GM18951 (cell line): ENCODE measurements at regions not wholly inside any gene's neighbourhood (a gene's known extent, or its start where the extent isn't known, plus 50 kb on each side); places are given as distances from the start of the nearest gene placed in this dataset.
"Not testable (repeated sequence)": the region's sequence is repeated elsewhere in the genome, so short reads cannot be mapped to it uniquely, and the experiment has no call there.

Experiments used
- POLR2A ChIP-seq: IDR thresholded peaks from 4 replicates; pipeline ENCODE4 v1.6.1; 2011; ENCODE audit warnings: mild to moderate bottlenecking; ENCODE audit not compliant: insufficient read length, insufficient read depth; ENCODE audit errors: extremely low read depth
- in situ Hi-C: fragments of 300-500 bp; cut with MboI; formaldehyde crosslinking; loops from one replicate; pipeline ENCODE4 v1.12.0; 2022; ENCODE audit warnings: low sequenced_read_pairs, mixed read lengths, inconsistent platforms; ENCODE audit not compliant: unreplicated experiment

GRCh38 chr5:130808691-130809090 is 356.4 kb downstream of the HINT1 start:
- no peak for TF ChIP-seq POLR2A
- in situ Hi-C loops: no loop called here

GRCh38 chr5:130805648-130806047 is 359.4 kb downstream of the HINT1 start:
- no peak for TF ChIP-seq POLR2A
- in situ Hi-C loops: no loop called here

- in situ Hi-C loops: no loop called here
- TF ChIP-seq POLR2A: no peak
Measured at GRCh38 chr5:130805036-130805435, 360.0 kb downstream of the HINT1 start.

GRCh38 chr5:130801963-130802362 is 363.1 kb downstream of the HINT1 start:
- in situ Hi-C loops: no loop called here
- no peak for TF ChIP-seq POLR2A

DNA sequence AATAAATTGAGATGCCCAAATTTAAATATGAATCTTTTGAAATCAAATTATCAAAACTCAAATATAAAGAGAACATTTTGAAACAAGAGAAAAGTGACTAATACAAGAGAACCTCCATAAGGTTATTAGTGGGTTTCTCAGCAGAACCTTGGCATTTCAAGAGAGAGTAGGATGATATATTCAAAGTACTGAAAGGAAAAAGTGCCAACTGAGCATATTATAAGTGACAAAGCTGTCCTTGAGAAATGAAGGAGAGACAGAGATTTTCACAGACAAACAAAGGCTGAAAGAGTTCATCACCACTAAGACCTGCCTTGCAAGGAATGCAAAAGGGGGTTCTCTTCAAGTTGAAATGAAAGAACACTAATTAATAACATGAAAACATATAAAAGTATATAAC is 366.0 kb downstream of the HINT1 start:
- in situ Hi-C loops: no loop called here

GRCh38 chr5:130797303-130797702 is 367.8 kb downstream of the HINT1 start:
- in situ Hi-C loops: no loop called here
- no peak for TF ChIP-seq POLR2A

More for the DNA sequence above, 366.0 kb downstream of the HINT1 start:
- no peak for TF ChIP-seq POLR2A

DNA sequence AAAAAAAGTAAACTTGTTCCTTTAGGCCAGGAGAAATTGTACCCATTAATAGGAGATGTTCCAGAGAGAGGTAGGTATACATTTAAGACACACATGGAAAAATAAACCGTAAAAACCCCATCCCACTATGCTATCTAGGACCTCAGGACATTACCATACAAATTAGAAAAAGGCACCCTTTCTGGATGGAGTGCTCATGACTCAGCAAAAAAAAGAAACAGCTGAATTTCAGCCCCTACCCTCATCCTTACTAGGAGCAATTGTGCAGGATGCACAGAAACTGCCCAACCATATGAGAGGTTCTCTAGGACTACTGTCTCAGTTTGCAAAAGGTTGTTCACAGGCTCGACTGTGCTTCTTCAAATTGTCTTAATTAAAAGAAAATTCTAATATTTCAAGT is 368.2 kb downstream of the HINT1 start:
- in situ Hi-C loops: no loop called here

GRCh38 chr5:130796032-130796431 is 369.0 kb downstream of the HINT1 start:
- in situ Hi-C loops: no loop called here
- TF ChIP-seq POLR2A: no peak

More for the DNA sequence above, 368.2 kb downstream of the HINT1 start:
- no peak for TF ChIP-seq POLR2A

DNA sequence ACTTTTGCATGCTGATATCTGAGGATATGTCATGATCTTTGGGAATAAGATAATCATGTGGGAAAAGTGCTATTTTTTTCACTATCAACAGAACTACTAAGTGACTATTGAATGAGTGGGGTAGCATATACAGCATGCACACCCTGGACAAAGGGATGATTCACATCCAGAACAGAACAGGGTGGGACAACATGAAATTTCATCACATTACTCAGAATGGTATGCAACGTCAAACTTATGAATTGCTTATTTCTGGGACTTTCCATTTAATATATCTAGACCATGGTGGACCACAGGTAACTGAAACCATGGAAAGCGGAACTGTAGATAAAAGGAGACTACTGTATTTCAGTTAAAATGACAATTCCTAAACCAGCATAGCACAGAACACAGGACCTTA is 370.0 kb downstream of the HINT1 start:
- in situ Hi-C loops: no loop called here
- TF ChIP-seq POLR2A: no peak

DNA sequence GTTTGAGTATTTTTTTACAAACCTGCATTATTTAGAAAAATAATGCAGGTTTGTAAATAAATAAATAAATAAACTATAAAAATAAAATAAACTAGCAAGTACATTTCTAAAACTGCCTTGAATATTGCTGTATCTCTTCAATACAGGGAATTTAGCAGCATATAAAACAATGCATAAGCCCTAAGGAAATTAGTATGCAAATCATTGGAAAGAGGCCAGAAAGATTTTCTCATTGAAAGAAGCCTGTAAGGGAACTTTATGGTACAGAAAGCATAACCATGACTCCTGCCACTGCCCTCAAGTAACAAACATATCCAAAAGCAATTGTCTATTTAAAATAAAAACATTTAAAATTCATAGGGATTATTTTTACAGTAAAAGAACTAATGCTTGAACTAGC is 387.3 kb downstream of the HINT1 start:
- in situ Hi-C loops: no loop called here
- no peak for TF ChIP-seq POLR2A

- in situ Hi-C loops: no loop called here
- TF ChIP-seq POLR2A: no peak
Measured at GRCh38 chr5:130773813-130774212, 391.2 kb downstream of the HINT1 start.

DNA sequence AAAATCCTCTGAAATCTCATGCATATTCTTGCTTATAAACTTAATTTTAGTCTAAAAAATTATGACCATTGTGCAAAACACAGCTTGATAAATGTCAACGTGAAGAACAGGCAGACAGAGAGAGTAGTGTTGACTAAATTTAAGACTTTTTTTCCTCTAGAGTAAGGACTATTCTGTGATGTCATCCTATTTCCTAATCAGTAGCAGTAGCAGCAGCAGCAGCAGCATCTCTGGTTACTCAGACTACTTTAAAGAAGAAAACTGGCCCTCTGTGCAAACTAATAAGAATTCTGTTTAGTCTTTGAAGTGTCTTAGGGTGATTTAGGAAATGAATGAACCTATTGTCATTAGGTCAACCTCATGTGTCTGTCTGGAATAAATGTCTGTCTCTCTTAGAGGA is 403.0 kb downstream of the HINT1 start:
- in situ Hi-C loops: no loop called here
- no peak for TF ChIP-seq POLR2A

- in situ Hi-C loops: no loop called here
- TF ChIP-seq POLR2A: no peak
Measured at GRCh38 chr5:130759061-130759460, 406.0 kb downstream of the HINT1 start.

DNA sequence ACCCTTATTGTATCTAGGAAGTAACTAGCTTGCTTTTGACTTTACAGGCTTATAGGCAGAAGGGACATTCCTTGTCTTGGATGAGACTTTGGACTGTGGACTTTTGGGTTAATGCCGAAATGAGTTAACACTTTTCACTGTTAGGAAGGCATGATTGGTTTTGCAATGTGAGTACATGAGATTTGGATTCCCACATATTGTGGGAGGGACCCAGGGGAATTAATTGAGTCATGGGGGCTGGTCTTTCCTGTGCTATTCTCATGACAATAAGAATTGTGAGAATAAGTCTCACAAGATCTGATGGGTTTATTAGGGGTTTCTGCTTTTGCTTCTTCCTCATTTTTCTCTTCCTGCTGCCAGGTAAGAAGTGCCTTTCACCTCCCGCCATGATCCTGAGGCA is 417.5 kb downstream of the HINT1 start:
- no peak for TF ChIP-seq POLR2A
- in situ Hi-C loops: no loop called here

DNA sequence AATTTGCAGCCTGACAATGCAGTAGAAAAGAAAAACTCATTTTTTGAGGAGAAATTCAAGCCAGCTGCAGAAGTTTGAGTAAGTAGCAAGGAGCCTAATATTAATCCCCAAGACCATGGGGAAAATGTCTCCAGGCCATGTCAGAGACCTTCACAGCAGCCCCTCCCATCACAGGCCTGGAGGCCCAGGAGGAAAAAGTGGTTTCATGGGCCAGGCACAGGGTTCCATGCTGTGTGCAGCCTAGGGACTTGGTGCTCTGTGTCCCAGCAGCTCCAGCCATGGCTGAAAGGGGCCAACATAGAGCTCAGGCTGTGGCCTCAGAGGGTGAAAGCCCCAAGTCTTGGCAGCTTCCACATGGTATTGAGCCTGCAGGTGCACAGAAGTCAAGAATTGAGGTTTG is 418.4 kb downstream of the HINT1 start:
- in situ Hi-C loops: not testable (repeated sequence)
